ENCODE measurements at regions not wholly inside any gene's neighbourhood (a gene's known extent, or its start where the extent isn't known, plus 50 kb on each side); places are given as distances from the start of the nearest gene placed in this dataset.

GRCh38 chr18:34448662-34449061 is 223.9 kb upstream of the NOL4 start:
- Histone ChIP-seq H3K9me2 (ENCODE audit: insufficient read depth, low read length) (no peaks in the 10 kb centered on the region), H3K27ac (ENCODE audit: low read depth, low read length, poor library complexity, severe bottlenecking) (no peak overlapping the region), H2AFZ (ENCODE audit: low read length) (no peak overlapping the region), H3K9me3 (ENCODE audit: low read length) (no peaks in the 10 kb centered on the region), H3K4me3 (ENCODE audit: low read depth, low read length, poor library complexity, severe bottlenecking) (no peak overlapping the region), H3K79me2 (ENCODE audit: insufficient read depth, low read depth, low read length) (no peaks in the 10 kb centered on the region), H3K4me2 (ENCODE audit: low read length) (no peak overlapping the region), H4K20me1 (ENCODE audit: insufficient read depth, low read length) (no peaks in the 10 kb centered on the region), H3K4me1 (ENCODE audit: insufficient read depth, low read length, poor library complexity, severe bottlenecking) (no peaks in the 10 kb centered on the region), H3K36me3 (ENCODE audit: insufficient read depth, low read length) (no peaks in the 10 kb centered on the region)
- TF ChIP-seq CTCF (conservative IDR thresholded peaks at IDR 0.05; ENCODE audit: low read length) (no peak), EZH2phosphoT487 (IDR thresholded peaks at IDR 0.05; ENCODE audit: borderline replicate concordance, low read depth, low read length) (no peak)
- intact Hi-C loops (cut with micrococcal nuclease; ENCODE audit: unreplicated experiment) = no loop called here
- BruUV-seq (replicated peaks) = no TSS peak
- ChIA-PET POLR2A (no interaction called here), CTCF (ENCODE audit: unreplicated experiment) (no interaction called here)
- no peak for DNase-seq (ENCODE audit: low spot score)

- Histone ChIP-seq H3K4me2 (ENCODE audit: low read length) (no peak overlapping the region), H3K79me2 (ENCODE audit: insufficient read depth, low read depth, low read length) (no peaks in the 10 kb centered on the region), H4K20me1 (ENCODE audit: insufficient read depth, low read length) (no peaks in the 10 kb centered on the region), H3K4me1 (ENCODE audit: insufficient read depth, low read length, poor library complexity, severe bottlenecking) (no peaks in the 10 kb centered on the region), H2AFZ (ENCODE audit: low read length) (no peak overlapping the region), H3K36me3 (ENCODE audit: insufficient read depth, low read length) (no peaks in the 10 kb centered on the region), H3K4me3 (ENCODE audit: low read depth, low read length, poor library complexity, severe bottlenecking) (no peak overlapping the region), H3K9me3 (ENCODE audit: low read length) (no peaks in the 10 kb centered on the region), H3K9me2 (ENCODE audit: insufficient read depth, low read length) (no peaks in the 10 kb centered on the region), H3K27ac (ENCODE audit: low read depth, low read length, poor library complexity, severe bottlenecking) (no peak overlapping the region)
- CTCF ChIA-PET (ENCODE audit: unreplicated experiment) = no interaction called here
- no peak for DNase-seq (ENCODE audit: low spot score)
- intact Hi-C loops (cut with micrococcal nuclease; ENCODE audit: unreplicated experiment) = no loop called here
- TF ChIP-seq CTCF (conservative IDR thresholded peaks at IDR 0.05; ENCODE audit: low read length) = no peak
- no peak for TF ChIP-seq EZH2phosphoT487 (IDR thresholded peaks at IDR 0.05; ENCODE audit: borderline replicate concordance, low read depth, low read length)
- POLR2A ChIA-PET = no interaction called here
- BruUV-seq (replicated peaks) = no TSS peak
Measured at GRCh38 chr18:34457761-34458160, 233.0 kb upstream of the NOL4 start.

GRCh38 chr18:34458410-34458977 is 233.8 kb upstream of the NOL4 start:
- no peak for TF ChIP-seq EZH2phosphoT487 (IDR thresholded peaks at IDR 0.05; ENCODE audit: borderline replicate concordance, low read depth, low read length)
- TF ChIP-seq CTCF (conservative IDR thresholded peaks at IDR 0.05; ENCODE audit: low read length) = no peak
- Histone ChIP-seq H3K4me2 (ENCODE audit: low read length) (no peak overlapping the region), H2AFZ (ENCODE audit: low read length) (no peak overlapping the region), H3K4me3 (ENCODE audit: low read depth, low read length, poor library complexity, severe bottlenecking) (no peak overlapping the region), H3K79me2 (ENCODE audit: insufficient read depth, low read depth, low read length) (no peaks in the 10 kb centered on the region), H3K36me3 (ENCODE audit: insufficient read depth, low read length) (no peaks in the 10 kb centered on the region), H3K9me2 (ENCODE audit: insufficient read depth, low read length) (no peaks in the 10 kb centered on the region), H3K4me1 (ENCODE audit: insufficient read depth, low read length, poor library complexity, severe bottlenecking) (no peaks in the 10 kb centered on the region), H4K20me1 (ENCODE audit: insufficient read depth, low read length) (no peaks in the 10 kb centered on the region), H3K27ac (ENCODE audit: low read depth, low read length, poor library complexity, severe bottlenecking) (no peak overlapping the region), H3K9me3 (ENCODE audit: low read length) (no peaks in the 10 kb centered on the region)
- intact Hi-C loops (cut with micrococcal nuclease; ENCODE audit: unreplicated experiment) = no loop called here
- CTCF ChIA-PET (ENCODE audit: unreplicated experiment) = no interaction called here
- no peak for DNase-seq (ENCODE audit: low spot score)
- BruUV-seq (replicated peaks) = no TSS peak
- POLR2A ChIA-PET = no interaction called here
